Stomach (tissue), 8 donors: ENCODE measurements at regions not wholly inside any gene's neighbourhood (a gene's known extent, or its start where the extent isn't known, plus 50 kb on each side); places are given as distances from the start of the nearest gene placed in this dataset.

Experiments
- DNase-seq, 2 donors: peaks; one replicate each; pipeline versions ENCODE4 v3.0.0 to v3.0.0-alpha.2; 2013 to 2019
- H3K27ac ChIP-seq, 5 donors: fragments of 200-600 bp in 4 of 5; sonication (generic) in 4 of 5; one replicate each; pipeline ENCODE4 v1.5.1; 2013 to 2019; ENCODE audit warnings: mild to moderate bottlenecking in 1 of 5, moderate library complexity in 1 of 5
- H3K27me3 ChIP-seq, 3 donors: fragments of 200-600 bp; sonication (generic); one replicate each; pipeline ENCODE4 v1.5.1; 2017 to 2019; ENCODE audit warnings: mixed run types in 1 of 3
- H3K36me3 ChIP-seq, 4 donors: fragments of 200-600 bp; sonication (generic); 1 replicate in 3 of 4; 2 replicates in 1 of 4; pipeline ENCODE4 v1.5.1; 2016 to 2019
- H3K4me1 ChIP-seq, 4 donors: fragments of 200-600 bp; sonication (generic); one replicate each; pipeline ENCODE4 v1.5.1; 2016 to 2019
- H3K4me3 ChIP-seq, 4 donors: fragments of 200-600 bp; sonication (generic) in 3 of 4; one replicate each; pipeline ENCODE4 v1.5.1; 2016 to 2019; ENCODE audit warnings: mild to moderate bottlenecking in 1 of 4
- H3K9me3 ChIP-seq, 4 donors: fragments of 200-600 bp; sonication (generic); one replicate each; pipeline ENCODE4 v1.5.1; 2016 to 2019
- EP300 ChIP-seq: sonication (generic); formaldehyde crosslinking; IDR thresholded peaks from one replicate; pipeline ENCODE4 v1.6.1; 2017; ENCODE audit warnings: antibody characterized with exemption
- POLR2A ChIP-seq, 4 donors: fragments of 450-650 bp; IDR thresholded peaks; one replicate each; pipeline ENCODE4 v1.6.1; 2016; ENCODE audit warnings: antibody characterized with exemption in 4 of 4, control low read depth in 2 of 4, mild to moderate bottlenecking in 1 of 4, moderate library complexity in 1 of 4
- POLR2AphosphoS5 ChIP-seq, 3 donors: sonication (generic); formaldehyde crosslinking; IDR thresholded peaks; one replicate each; pipeline ENCODE4 v1.6.1; 2016; ENCODE audit warnings: antibody characterized with exemption in 3 of 3
- WGBS, 5 donors: extraction: QIAGEN DNeasy Blood & Tissue Kit in 3 of 5; methylation state at CpG; one replicate each; pipeline versions ENCODE4 v1.1.5 to v1.1.7; 2013 to 2018; 5-methylcytosine and 5-hydroxymethylcytosine counted together
- intact Hi-C: fragments of 100-400 bp; cut with DNase I; formaldehyde crosslinking; loops from one replicate; pipeline ENCODE4 v1.15.1; 2023; ENCODE audit warnings: low total_unique reads
- TF ChIP-seq, protein P1 (sequence below), 7 experiments: fragments of 450-650 bp in 4 of 7; fragments of 200-600 bp in 3 of 7; sonication (generic) in 3 of 7; IDR thresholded peaks; one replicate each; pipeline ENCODE4 v1.5.1; 2016 to 2019; ENCODE audit warnings: antibody characterized with exemption in 7 of 7, control low read depth in 2 of 7, mild to moderate bottlenecking in 1 of 7
- donor health status: healthy with polysubstance abuse.
- donor health status: Bipolar disorder and iron deficiency.
- donor health status: healthy.

DNA sequence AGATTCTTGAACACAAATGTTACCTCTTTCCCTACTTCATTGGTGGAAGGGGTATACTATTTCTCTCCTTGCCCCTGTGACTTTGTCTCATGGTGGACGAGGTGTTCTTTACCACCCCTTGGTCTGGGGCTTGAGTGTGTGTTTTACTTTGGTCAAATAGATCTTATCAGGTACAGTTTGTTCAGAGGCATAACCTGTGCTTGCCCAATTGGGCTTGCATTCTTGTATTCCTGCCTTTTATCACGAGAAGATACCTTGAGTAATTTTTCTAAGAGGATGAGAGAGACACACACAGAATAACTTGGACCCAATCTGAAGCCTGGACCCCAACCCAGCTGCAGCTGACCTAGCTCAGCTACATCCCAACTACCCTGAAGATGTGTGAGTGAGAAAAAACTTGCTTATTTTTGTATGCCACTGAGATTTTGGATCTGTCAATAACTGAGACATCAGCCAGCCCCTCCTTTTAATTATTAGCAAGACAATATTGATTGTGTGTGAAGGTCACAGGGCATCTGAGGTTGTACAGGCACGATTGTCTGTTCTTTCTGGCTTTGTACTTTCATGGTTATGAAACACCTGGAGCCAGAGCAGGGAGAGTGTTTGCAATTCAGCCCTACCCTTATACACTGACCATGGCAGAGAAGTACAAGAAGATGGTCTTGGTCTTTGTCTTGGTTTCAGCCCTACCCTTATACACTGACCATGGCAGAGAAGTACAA, 204.7 kb upstream of the SLC35B3 start:
- no peaks in the 10 kb centered on the region for H3K27me3 ChIP-seq
- TF ChIP-seq, protein P1, sequence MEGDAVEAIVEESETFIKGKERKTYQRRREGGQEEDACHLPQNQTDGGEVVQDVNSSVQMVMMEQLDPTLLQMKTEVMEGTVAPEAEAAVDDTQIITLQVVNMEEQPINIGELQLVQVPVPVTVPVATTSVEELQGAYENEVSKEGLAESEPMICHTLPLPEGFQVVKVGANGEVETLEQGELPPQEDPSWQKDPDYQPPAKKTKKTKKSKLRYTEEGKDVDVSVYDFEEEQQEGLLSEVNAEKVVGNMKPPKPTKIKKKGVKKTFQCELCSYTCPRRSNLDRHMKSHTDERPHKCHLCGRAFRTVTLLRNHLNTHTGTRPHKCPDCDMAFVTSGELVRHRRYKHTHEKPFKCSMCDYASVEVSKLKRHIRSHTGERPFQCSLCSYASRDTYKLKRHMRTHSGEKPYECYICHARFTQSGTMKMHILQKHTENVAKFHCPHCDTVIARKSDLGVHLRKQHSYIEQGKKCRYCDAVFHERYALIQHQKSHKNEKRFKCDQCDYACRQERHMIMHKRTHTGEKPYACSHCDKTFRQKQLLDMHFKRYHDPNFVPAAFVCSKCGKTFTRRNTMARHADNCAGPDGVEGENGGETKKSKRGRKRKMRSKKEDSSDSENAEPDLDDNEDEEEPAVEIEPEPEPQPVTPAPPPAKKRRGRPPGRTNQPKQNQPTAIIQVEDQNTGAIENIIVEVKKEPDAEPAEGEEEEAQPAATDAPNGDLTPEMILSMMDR (IDR thresholded peaks at IDR 0.05) = no peak
- TF ChIP-seq EP300 (no peak), POLR2AphosphoS5 (IDR thresholded peaks at IDR 0.05) (no peak), POLR2A (IDR thresholded peaks at IDR 0.05) (no peak)
- H3K4me1 ChIP-seq = no peaks in the 10 kb centered on the region
- H3K36me3 ChIP-seq = no peaks in the 10 kb centered on the region
- H3K4me3 ChIP-seq = no peak overlapping the region
- 31 to 50% (median 46%) methylated on average over 3 of the region's 3 CpGs for WGBS, 5 donors
- intact Hi-C loops = no loop called here
- no peak overlapping the region for H3K27ac ChIP-seq
- DNase-seq = no peak
- peaks cover 0 to 8% (median 0%) of the 10 kb centered on the region in 4 donors for H3K9me3 ChIP-seq

DNA sequence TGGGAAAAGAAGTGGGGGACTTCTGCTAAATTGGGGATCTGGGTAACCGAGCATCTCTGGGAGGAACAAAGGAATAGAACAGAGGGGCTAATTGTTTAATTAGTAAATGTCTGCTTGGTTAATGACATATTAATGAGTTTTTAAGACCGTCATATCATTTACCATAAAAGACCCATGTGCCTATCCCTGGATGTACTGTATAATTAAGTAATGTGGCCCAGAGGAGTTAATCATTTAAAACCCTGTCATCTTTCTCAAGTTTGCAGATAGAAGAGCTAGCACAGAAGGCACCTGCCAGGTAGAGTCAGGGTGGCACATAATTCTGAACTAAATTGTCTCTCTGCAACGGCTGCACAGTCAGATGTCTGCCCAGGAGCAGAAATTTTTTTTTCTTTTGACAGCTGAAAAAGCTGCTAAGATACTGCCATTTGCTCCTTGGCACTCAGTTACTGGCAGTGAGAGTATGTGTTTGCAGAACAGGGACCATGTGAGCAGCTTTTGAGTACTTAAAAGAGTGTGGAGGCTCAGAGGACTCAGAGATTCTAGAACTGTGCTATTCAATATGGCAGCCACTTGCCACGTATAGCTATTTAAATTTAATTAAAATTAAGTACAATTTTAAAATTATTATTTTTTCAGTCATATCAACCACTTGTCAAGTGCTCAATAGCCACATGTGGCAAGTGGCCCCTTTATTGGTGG, 202.7 kb upstream of the SLC35B3 start:
- no peaks in the 10 kb centered on the region for H3K4me1 ChIP-seq
- DNase-seq = no peak
- H3K27ac ChIP-seq = no peak overlapping the region
- TF ChIP-seq POLR2A (IDR thresholded peaks at IDR 0.05) (no peak), EP300 (no peak), POLR2AphosphoS5 (IDR thresholded peaks at IDR 0.05) (no peak)
- TF ChIP-seq, protein P1 (IDR thresholded peaks at IDR 0.05) = no peak
- H3K4me3 ChIP-seq = no peak overlapping the region
- H3K9me3 ChIP-seq = peaks cover 0 to 3% (median 0%) of the 10 kb centered on the region in 4 donors
- H3K27me3 ChIP-seq = no peaks in the 10 kb centered on the region
- 66 to 87% (median 82%) methylated on average over 4 of the region's 4 CpGs for WGBS, 5 donors
- H3K36me3 ChIP-seq = no peaks in the 10 kb centered on the region
- intact Hi-C loops = no loop called here

DNA sequence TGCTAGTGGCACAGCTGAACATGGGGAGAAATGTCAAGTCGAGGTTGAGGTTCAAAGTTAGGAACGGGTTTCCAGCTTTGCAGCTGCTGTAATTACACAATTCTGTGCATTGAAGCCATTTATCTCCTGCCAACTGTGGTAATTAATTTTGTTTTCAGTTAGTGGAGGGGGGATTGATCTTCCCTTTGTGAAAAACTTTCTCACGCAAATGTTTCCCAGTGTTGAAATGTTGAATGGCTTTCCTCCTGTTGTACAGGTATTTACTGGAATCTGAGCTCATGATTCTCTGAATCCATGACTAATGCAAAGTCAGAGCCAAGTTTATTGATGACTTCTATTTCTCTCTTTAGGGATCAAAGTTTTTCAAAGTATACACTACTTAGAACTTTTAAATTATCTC, 198.4 kb upstream of the SLC35B3 start:
- no peak overlapping the region for H3K4me3 ChIP-seq
- H3K36me3 ChIP-seq = no peaks in the 10 kb centered on the region
- DNase-seq = no peak
- no peaks in the 10 kb centered on the region for H3K4me1 ChIP-seq
- H3K27ac ChIP-seq = no peak overlapping the region
- H3K27me3 ChIP-seq = no peaks in the 10 kb centered on the region
- WGBS, 5 donors = 56 to 65% (median 60%) methylated on average over 3 of the region's 3 CpGs
- intact Hi-C loops = no loop called here
- peaks cover 0 to 10% (median 0%) of the 10 kb centered on the region in 4 donors for H3K9me3 ChIP-seq
- TF ChIP-seq POLR2AphosphoS5 (IDR thresholded peaks at IDR 0.05) = no peak
- no peak for TF ChIP-seq EP300
- TF ChIP-seq, protein P1 (IDR thresholded peaks at IDR 0.05) = no peak
- no peak for TF ChIP-seq POLR2A (IDR thresholded peaks at IDR 0.05)

DNA sequence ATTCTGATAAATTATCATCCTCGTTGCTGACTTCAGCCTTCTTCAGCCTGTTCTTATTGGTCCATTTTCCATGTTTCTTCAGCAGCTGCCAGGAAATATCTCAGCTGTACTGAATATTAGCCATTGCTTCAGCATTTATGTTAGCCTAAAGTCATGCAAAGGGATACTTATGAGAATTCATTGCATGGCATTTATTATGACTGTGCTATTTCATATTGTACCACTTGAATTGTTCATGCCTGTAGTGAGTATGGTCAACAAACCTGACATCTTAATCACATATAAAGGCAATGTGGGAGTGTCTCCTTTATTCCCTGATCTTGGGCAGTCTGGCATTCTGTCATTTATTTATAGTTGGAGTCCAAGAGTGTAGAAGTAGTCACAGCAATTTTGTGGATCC, 193.4 kb upstream of the SLC35B3 start:
- H3K4me3 ChIP-seq = no peak overlapping the region
- DNase-seq = no peak
- peaks cover 0 to 6% (median 0%) of the 10 kb centered on the region in 4 donors for H3K9me3 ChIP-seq
- no peaks in the 10 kb centered on the region for H3K27me3 ChIP-seq
- TF ChIP-seq EP300 = no peak
- no peak for TF ChIP-seq POLR2AphosphoS5 (IDR thresholded peaks at IDR 0.05)
- TF ChIP-seq, protein P1 (IDR thresholded peaks at IDR 0.05) = no peak
- no peak for TF ChIP-seq POLR2A (IDR thresholded peaks at IDR 0.05)
- no peaks in the 10 kb centered on the region for H3K4me1 ChIP-seq
- intact Hi-C loops = no loop called here
- 65 to 76% (median 67%) methylated on average over 1 of the region's 1 CpG for WGBS, 5 donors
- no peak overlapping the region for H3K27ac ChIP-seq
- H3K36me3 ChIP-seq = no peaks in the 10 kb centered on the region
